ENCODE measurements at regions not wholly inside any gene's neighbourhood (a gene's known extent, or its start where the extent isn't known, plus 50 kb on each side); places are given as distances from the start of the nearest gene placed in this dataset.
A peak's percentile ranks its signal among the peaks of the same experiment; 100 is the strongest.

GRCh38 chr20:40962733-40963504 lies 65.7 kb upstream of the TOP1 start:
- peak; percentile 74 for TF ChIP-seq CTCF (IDR thresholded peaks at IDR 0.05; ENCODE audit: low read length, missing control alignments)
- H3K4me3 ChIP-seq (replicated peaks; ENCODE audit: low read depth, low read length), result no peak overlapping the region
- DNase-seq (ENCODE audit: low read depth), result peak; percentile 66

DNA sequence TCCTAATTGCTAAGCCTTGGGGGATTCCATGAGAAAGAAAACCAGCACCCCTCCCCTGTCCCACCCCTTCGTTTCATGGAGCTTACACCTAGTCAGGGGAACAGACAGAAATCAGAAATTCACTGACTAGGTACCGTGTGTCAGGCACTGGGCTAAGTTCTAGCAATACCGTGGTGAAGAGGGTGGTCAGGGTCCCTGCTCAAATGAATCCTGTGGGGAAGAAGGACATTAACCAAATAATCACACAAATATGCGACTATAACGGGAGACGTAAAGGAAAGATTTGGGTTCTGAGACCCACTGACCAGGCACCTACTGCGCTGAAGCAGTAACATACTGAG lies 65.1 kb upstream of the TOP1 start:
- no peak overlapping the region for H3K4me3 ChIP-seq (replicated peaks; ENCODE audit: low read depth, low read length)
- DNase-seq (ENCODE audit: low read depth), result no peak
- TF ChIP-seq CTCF (IDR thresholded peaks at IDR 0.05; ENCODE audit: low read length, missing control alignments), result no peak

GRCh38 chr20:40965671-40966070 lies 63.0 kb upstream of the TOP1 start:
- DNase-seq (ENCODE audit: low read depth), result no peak
- H3K4me3 ChIP-seq (replicated peaks; ENCODE audit: low read depth, low read length), result no peak overlapping the region
- TF ChIP-seq CTCF (IDR thresholded peaks at IDR 0.05; ENCODE audit: low read length, missing control alignments), result no peak

DNA sequence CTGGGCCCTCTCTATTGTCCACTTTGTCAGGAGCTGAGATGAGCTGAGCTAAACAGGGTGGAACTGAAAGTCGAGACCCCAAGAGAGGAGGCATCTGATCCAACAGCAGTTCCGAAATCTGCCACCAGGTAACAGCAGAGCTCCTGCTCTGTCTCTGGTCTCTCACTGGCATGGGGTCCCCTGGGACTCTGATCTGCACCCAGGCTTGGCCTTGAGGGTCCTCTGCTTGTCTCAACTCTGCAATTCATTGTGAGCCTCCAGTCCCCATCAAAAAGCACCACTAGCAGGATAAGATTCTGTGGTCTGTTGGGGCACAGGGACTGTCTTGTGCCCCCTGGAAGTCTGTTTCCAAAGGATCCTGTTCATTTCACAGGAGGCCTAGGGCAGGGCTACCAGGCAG lies 62.5 kb upstream of the TOP1 start:
- no peak for DNase-seq (ENCODE audit: low read depth)
- TF ChIP-seq CTCF (IDR thresholded peaks at IDR 0.05; ENCODE audit: low read length, missing control alignments), result peak; percentile 41
- H3K4me3 ChIP-seq (replicated peaks; ENCODE audit: low read depth, low read length), result no peak overlapping the region

DNA sequence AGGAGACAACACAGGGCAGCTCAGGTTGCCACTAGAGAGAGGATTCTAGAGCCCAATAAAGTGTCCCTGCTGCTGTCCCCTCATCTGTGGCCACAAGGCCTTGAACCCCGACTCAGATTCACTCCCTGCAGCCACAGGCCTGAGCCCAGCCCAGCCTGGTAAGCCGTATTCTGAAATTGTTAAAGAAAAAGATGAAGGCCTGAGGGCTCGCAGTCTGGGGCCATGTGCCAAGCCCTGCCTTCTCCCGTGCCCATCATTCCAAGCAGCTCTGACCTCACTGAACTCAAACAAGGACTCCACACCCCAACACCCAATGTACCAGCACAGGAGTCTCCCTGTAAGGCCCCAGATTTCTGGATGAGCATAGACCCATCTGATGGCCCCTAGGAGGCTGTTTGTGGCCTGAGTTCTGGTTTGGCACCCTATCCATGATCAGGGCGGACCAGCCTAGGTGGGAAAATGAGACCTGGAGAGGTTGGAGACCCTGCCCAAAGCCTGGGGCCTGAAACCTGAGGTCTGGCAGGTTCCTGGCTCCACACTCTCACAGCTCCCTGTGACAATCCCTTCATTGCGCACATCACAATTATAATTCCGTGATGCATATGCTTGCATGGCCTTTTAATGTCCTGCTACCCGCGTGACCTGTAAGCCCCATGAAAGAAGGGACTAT lies 62.0 kb upstream of the TOP1 start:
- no peak for DNase-seq (ENCODE audit: low read depth)
- no peak overlapping the region for H3K4me3 ChIP-seq (replicated peaks; ENCODE audit: low read depth, low read length)
- TF ChIP-seq CTCF (IDR thresholded peaks at IDR 0.05; ENCODE audit: low read length, missing control alignments), result no peak

- H3K4me3 ChIP-seq (replicated peaks; ENCODE audit: low read depth, low read length), result no peak overlapping the region
- no peak for DNase-seq (ENCODE audit: low read depth)
- TF ChIP-seq CTCF (IDR thresholded peaks at IDR 0.05; ENCODE audit: low read length, missing control alignments), result no peak
These were observed 60.9 kb upstream of the TOP1 start for GRCh38 chr20:40967700-40968099.

Data from fibroblast of pulmonary artery (primary cell).